Parathyroid adenoma (tissue), 2 donors: ENCODE measurements at regions not wholly inside any gene's neighbourhood (a gene's known extent, or its start where the extent isn't known, plus 50 kb on each side); places are given as distances from the start of the nearest gene placed in this dataset.

Source experiments
- H2AFZ ChIP-seq: fragments of 300-600 bp; sonication (generic); one replicate; pipeline ENCODE4 v1.7.0; 2017; ENCODE audit warnings: antibody characterized with exemption, mild to moderate bottlenecking
- H3K27ac ChIP-seq: fragments of 300-600 bp; sonication (generic); one replicate; pipeline ENCODE4 v1.7.0; 2017
- H3K27me3 ChIP-seq: fragments of 300-600 bp; sonication (generic); one replicate; pipeline ENCODE4 v1.7.0; 2017; ENCODE audit warnings: low read length; ENCODE audit not compliant: control insufficient read depth, insufficient read depth
- H3K36me3 ChIP-seq: fragments of 300-600 bp; sonication (generic); one replicate; pipeline ENCODE4 v1.7.0; 2017; ENCODE audit warnings: low read length; ENCODE audit not compliant: control insufficient read depth, insufficient read depth
- H3K4me1 ChIP-seq: fragments of 300-600 bp; sonication (generic); one replicate; pipeline ENCODE4 v1.7.0; 2017; ENCODE audit warnings: control low read depth
- H3K4me2 ChIP-seq: fragments of 300-600 bp; sonication (generic); one replicate; pipeline ENCODE4 v1.7.0; 2017; ENCODE audit warnings: low read length
- H3K4me3 ChIP-seq: fragments of 300-600 bp; sonication (generic); one replicate; pipeline ENCODE4 v1.7.0; 2017; ENCODE audit warnings: low read depth, low read length
- H3K79me2 ChIP-seq: fragments of 300-600 bp; sonication (generic); one replicate; pipeline ENCODE4 v1.7.0; 2017; ENCODE audit warnings: control low read depth
- H3K9ac ChIP-seq: fragments of 300-600 bp; sonication (generic); one replicate; pipeline ENCODE4 v1.7.0; 2017; ENCODE audit warnings: mild to moderate bottlenecking
- H3K9me3 ChIP-seq: fragments of 300-600 bp; sonication (generic); one replicate; pipeline ENCODE4 v1.7.0; 2017; ENCODE audit warnings: low read length; ENCODE audit not compliant: control insufficient read depth
- CTCF ChIP-seq: fragments of 300-600 bp; sonication (generic); IDR thresholded peaks from one replicate; pipeline ENCODE4 v1.7.0; 2017; ENCODE audit warnings: antibody characterized with exemption, mild to moderate bottlenecking
- donor health status: primary hyperparathyroidism.

DNA sequence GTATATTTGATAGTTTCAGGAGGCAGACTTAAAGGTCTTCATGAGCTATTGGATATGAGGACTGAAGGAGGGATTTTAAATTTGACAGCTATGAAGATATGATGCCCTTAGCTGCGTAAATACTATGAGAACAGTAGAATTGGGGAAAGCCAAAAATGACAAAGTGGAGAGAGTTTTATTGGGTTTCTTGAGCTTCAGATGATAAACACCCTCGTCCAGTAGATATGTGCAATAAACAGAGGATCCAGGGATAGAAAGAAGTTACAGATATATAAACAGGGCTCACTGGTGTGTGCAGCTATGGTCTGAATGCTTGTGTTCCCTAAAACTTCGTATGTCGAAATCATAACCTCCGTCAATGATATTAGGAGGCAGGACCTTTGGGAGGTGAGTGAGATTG is 131.3 kb downstream of the INHBA start:
- H3K4me1 ChIP-seq = no peaks in the 10 kb centered on the region
- H3K4me3 ChIP-seq = no peak overlapping the region
- no peaks in the 10 kb centered on the region for H3K36me3 ChIP-seq
- no peaks in the 10 kb centered on the region for H3K27me3 ChIP-seq
- no peak overlapping the region for H3K27ac ChIP-seq
- H3K9ac ChIP-seq = no peak overlapping the region
- no peak for TF ChIP-seq CTCF
- no peak overlapping the region for H2AFZ ChIP-seq
- no peaks in the 10 kb centered on the region for H3K79me2 ChIP-seq
- no peaks in the 10 kb centered on the region for H3K9me3 ChIP-seq
- H3K4me2 ChIP-seq = no peak overlapping the region

DNA sequence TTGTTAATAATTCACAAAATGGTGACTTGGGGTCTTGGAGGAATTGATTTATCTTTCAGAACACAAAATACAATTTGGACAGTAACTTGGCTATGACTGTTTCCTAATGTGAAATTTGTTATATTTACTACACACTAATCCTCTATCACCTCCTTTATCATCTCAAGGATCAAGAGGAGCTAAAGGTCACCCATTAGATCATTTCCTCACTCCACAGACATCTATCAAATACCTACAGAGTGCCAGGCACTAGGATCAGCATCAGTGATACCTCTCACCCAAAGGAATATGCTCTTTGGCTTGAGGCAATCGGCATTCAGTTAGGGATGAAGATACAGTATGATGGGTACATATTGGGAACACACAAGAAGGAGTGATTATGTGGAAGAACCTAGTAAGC is 132.1 kb downstream of the INHBA start:
- Histone ChIP-seq H3K27me3 (no peaks in the 10 kb centered on the region), H3K4me2 (no peak overlapping the region), H2AFZ (no peak overlapping the region), H3K79me2 (no peaks in the 10 kb centered on the region), H3K4me3 (no peak overlapping the region), H3K9ac (no peak overlapping the region), H3K27ac (no peak overlapping the region), H3K4me1 (no peaks in the 10 kb centered on the region), H3K36me3 (no peaks in the 10 kb centered on the region), H3K9me3 (no peaks in the 10 kb centered on the region)
- TF ChIP-seq CTCF = no peak

- Histone ChIP-seq H3K4me2 (no peak overlapping the region), H3K79me2 (no peaks in the 10 kb centered on the region), H3K27ac (no peak overlapping the region), H3K4me1 (no peaks in the 10 kb centered on the region), H3K9me3 (no peaks in the 10 kb centered on the region), H3K4me3 (no peak overlapping the region), H3K9ac (no peak overlapping the region), H3K36me3 (no peaks in the 10 kb centered on the region), H3K27me3 (no peaks in the 10 kb centered on the region), H2AFZ (no peak overlapping the region)
- no peak for TF ChIP-seq CTCF
Measured at GRCh38 chr7:41568135-41568534, 134.8 kb downstream of the INHBA start.

DNA sequence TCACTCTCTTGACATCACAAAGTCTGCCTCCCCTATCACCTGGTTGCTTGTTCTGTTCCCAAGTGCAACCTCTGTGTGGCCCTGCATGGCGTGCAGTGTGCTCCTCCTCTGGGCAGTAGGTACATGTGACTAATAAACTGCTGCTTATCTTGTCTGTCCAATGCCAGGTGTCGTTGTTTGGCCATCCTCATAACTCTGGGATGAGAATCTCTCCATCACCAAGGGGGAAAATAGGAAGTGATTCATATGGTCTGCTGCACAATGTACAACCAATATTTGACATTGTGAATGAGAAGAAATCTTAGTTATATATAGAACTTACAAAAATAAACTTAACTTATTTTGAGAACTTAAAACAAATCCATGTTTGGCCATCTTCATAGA is 135.2 kb downstream of the INHBA start:
- Histone ChIP-seq H3K27me3 (no peaks in the 10 kb centered on the region), H3K4me2 (no peak overlapping the region), H3K9me3 (no peaks in the 10 kb centered on the region), H3K27ac (no peak overlapping the region), H2AFZ (no peak overlapping the region), H3K4me3 (no peak overlapping the region), H3K79me2 (no peaks in the 10 kb centered on the region), H3K4me1 (no peaks in the 10 kb centered on the region), H3K36me3 (no peaks in the 10 kb centered on the region), H3K9ac (no peak overlapping the region)
- TF ChIP-seq CTCF = no peak

DNA sequence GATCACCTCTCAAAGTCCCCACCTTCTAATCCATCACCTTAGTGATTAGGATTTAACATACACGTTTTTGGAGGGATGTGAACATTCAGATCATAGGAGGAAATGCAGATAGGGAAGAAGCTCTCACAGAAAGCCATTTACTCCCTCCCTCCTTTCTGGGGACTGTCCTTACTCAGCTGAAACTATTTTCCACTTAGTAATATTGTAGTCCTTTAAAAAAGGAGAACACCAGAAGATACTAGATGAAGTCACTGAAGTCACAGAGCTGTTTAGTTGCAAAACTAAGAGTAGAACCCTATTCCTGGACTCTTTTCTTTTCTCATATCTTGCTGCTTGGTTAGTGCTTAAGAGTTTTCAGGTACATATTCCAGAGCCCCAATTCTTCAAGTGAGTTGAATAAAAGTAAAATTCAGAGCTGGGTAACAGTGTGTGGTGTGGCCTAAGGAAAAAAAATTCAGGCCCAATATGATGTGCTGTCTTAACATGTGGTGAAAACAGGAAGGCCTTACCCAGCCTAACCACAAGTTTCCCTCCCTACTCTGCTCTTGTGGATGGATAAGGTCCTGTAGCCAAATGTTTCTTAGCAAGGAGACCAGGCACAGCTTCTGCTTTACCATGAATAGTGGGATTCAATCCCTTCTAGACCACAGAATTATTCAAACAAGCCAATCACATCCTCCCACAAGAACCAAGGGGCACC is 135.7 kb downstream of the INHBA start:
- H3K79me2 ChIP-seq = no peaks in the 10 kb centered on the region
- no peak for TF ChIP-seq CTCF
- no peaks in the 10 kb centered on the region for H3K36me3 ChIP-seq
- no peak overlapping the region for H3K4me2 ChIP-seq
- no peak overlapping the region for H3K27ac ChIP-seq
- H3K27me3 ChIP-seq = no peaks in the 10 kb centered on the region
- H3K9ac ChIP-seq = no peak overlapping the region
- H3K4me1 ChIP-seq = no peaks in the 10 kb centered on the region
- H3K4me3 ChIP-seq = no peak overlapping the region
- no peak overlapping the region for H2AFZ ChIP-seq
- H3K9me3 ChIP-seq = no peaks in the 10 kb centered on the region
